CD14-positive monocyte (primary cell): ENCODE measurements at regions not wholly inside any gene's neighbourhood (a gene's known extent, or its start where the extent isn't known, plus 50 kb on each side); places are given as distances from the start of the nearest gene placed in this dataset.

Source experiments
- DNase-seq, 3 donors: peaks; one replicate each; pipeline ENCODE4 v3.0.0-alpha.2; 2011 to 2022
- H2AFZ ChIP-seq: 2 replicates; pipeline ENCODE4 v1.6.0; 2012; ENCODE audit warnings: mild to moderate bottlenecking, low read depth, low read length, inconsistent platforms; ENCODE audit not compliant: insufficient read depth, poor library complexity, severe bottlenecking
- H3K27ac ChIP-seq, 2 donors: 1 replicate in 1 of 2; 2 replicates in 1 of 2; pipeline ENCODE4 v1.5.1; 2012 to 2013; ENCODE audit warnings: low read length in 2 of 2, control low read depth in 1 of 2, inconsistent platforms in 1 of 2, low read depth in 1 of 2, mild to moderate bottlenecking in 1 of 2
- H3K27me3 ChIP-seq, 2 donors: one replicate each; pipeline versions ENCODE4 v1.6.0 to v1.6.1; 2011 to 2013; ENCODE audit warnings: low read length in 2 of 2; ENCODE audit not compliant: control insufficient read depth in 2 of 2, insufficient read depth in 2 of 2
- H3K36me3 ChIP-seq, 2 donors: replicated peaks in 1 of 2; 1 replicate in 1 of 2; 2 replicates in 1 of 2; pipeline versions ENCODE4 v1.5.1 to v1.6.1; 2012 to 2013; ENCODE audit warnings: low read length in 2 of 2, control low read depth in 1 of 2, inconsistent platforms in 1 of 2, mild to moderate bottlenecking in 1 of 2; ENCODE audit not compliant: insufficient read depth in 2 of 2, control insufficient read depth in 1 of 2
- H3K4me1 ChIP-seq, 2 donors: 1 replicate in 1 of 2; 2 replicates in 1 of 2; pipeline versions ENCODE4 v1.5.1 to v1.6.1; 2012 to 2013; ENCODE audit warnings: low read length in 2 of 2, control low read depth in 1 of 2, inconsistent platforms in 1 of 2, mild to moderate bottlenecking in 1 of 2, moderate library complexity in 1 of 2; ENCODE audit not compliant: insufficient read depth in 2 of 2, control insufficient read depth in 1 of 2
- H3K4me2 ChIP-seq: replicated peaks from 2 replicates; pipeline ENCODE3; 2012; ENCODE audit warnings: low read length, moderate library complexity, mild to moderate bottlenecking; ENCODE audit not compliant: poor library complexity, severe bottlenecking; ENCODE audit errors: extremely low read depth
- H3K4me3 ChIP-seq, 3 experiments: fragments of 200-600 bp in 1 of 3; sonication (generic) in 1 of 3; replicated peaks in 1 of 3; 1 replicate in 2 of 3; 2 replicates in 1 of 3; pipeline ENCODE4 v1.5.1; 2011 to 2013; ENCODE audit warnings: low read length in 3 of 3, mild to moderate bottlenecking in 3 of 3, control low read depth in 2 of 3, low read depth in 2 of 3, inconsistent platforms in 1 of 3, moderate library complexity in 1 of 3
- H3K79me2 ChIP-seq: 2 replicates; pipeline ENCODE4 v1.6.0; 2012; ENCODE audit warnings: mild to moderate bottlenecking, control low read depth, inconsistent platforms, low read length, moderate library complexity; ENCODE audit not compliant: insufficient read depth
- H3K9ac ChIP-seq: 2 replicates; pipeline ENCODE4 v1.6.0; 2017; ENCODE audit warnings: low read length, mild to moderate bottlenecking; ENCODE audit not compliant: insufficient read depth, poor library complexity, severe bottlenecking
- H3K9me3 ChIP-seq, 2 donors: replicated peaks in 1 of 2; 1 replicate in 1 of 2; 2 replicates in 1 of 2; pipeline versions ENCODE4 v1.5.1 to v1.6.1; 2012 to 2013; ENCODE audit warnings: low read length in 2 of 2, control low read depth in 1 of 2; ENCODE audit not compliant: control insufficient read depth in 1 of 2, insufficient read depth in 1 of 2
- H4K20me1 ChIP-seq: 2 replicates; pipeline ENCODE4 v1.6.0; 2012; ENCODE audit warnings: mild to moderate bottlenecking, low read length, control low read depth, moderate library complexity; ENCODE audit not compliant: insufficient read depth
- H3K27ac Mint-ChIP-seq, 7 donors: one replicate each; pipeline ENCODE4 v1.8.0; 2020; ENCODE audit warnings: mild to moderate bottlenecking in 7 of 7, mixed read lengths in 7 of 7, moderate library complexity in 6 of 7, inconsistent platforms in 2 of 7
- H3K27me3 Mint-ChIP-seq, 3 donors: one replicate each; pipeline ENCODE4 v1.8.0; 2021 to 2022; ENCODE audit warnings: low read depth in 3 of 3, mild to moderate bottlenecking in 3 of 3, mixed read lengths in 3 of 3, moderate library complexity in 3 of 3, inconsistent platforms in 1 of 3
- H3K36me3 Mint-ChIP-seq, 2 donors: one replicate each; pipeline ENCODE4 v1.8.0; 2020; ENCODE audit warnings: mixed read lengths in 2 of 2, inconsistent platforms in 1 of 2, mild to moderate bottlenecking in 1 of 2
- H3K4me1 Mint-ChIP-seq: one replicate; pipeline ENCODE4 v1.8.0; 2020; ENCODE audit warnings: mild to moderate bottlenecking, mixed read lengths
- H3K4me3 Mint-ChIP-seq, 2 donors: one replicate each; pipeline ENCODE4 v1.8.0; 2020; ENCODE audit warnings: mild to moderate bottlenecking in 2 of 2, mixed read lengths in 2 of 2, moderate library complexity in 1 of 2
- H3K9me3 Mint-ChIP-seq, 7 donors: one replicate each; pipeline ENCODE4 v1.8.0; 2020 to 2022; ENCODE audit warnings: mixed read lengths in 7 of 7, mild to moderate bottlenecking in 6 of 7, moderate library complexity in 6 of 7, inconsistent platforms in 2 of 7
- CTCF ChIP-seq: fragments of 200-600 bp; IDR thresholded peaks from one replicate; pipeline ENCODE4 v1.8.0; 2022; ENCODE audit warnings: antibody characterized with exemption, mild to moderate bottlenecking
- WGBS: methylation state at CpG from one replicate; pipeline ENCODE4 v1.1.5; 2013; ENCODE audit warnings: missing lambda C conversion rate; ENCODE audit not compliant: insufficient coverage; 5-methylcytosine and 5-hydroxymethylcytosine counted together
- intact Hi-C, 2 donors: fragments of 100-400 bp; cut with micrococcal nuclease; formaldehyde crosslinking; loops; one replicate each; pipeline versions ENCODE4 v1.15.0 to v1.15.1; 2023

GRCh38 chr3:109442531-109442930 lies 105.2 kb upstream of the DPPA4 start:
- Histone ChIP-seq H3K4me1 (no peaks in the 10 kb centered on the region), H3K9ac (no peak overlapping the region), H3K79me2 (no peaks in the 10 kb centered on the region), H3K27ac (no peak overlapping the region), H3K4me3 (no peak overlapping the region), H2AFZ (no peak overlapping the region), H4K20me1 (no peaks in the 10 kb centered on the region), H3K36me3 (no peaks in the 10 kb centered on the region), H3K9me3 (peaks cover 21 to 32% of the 10 kb centered on the region in 2 donors), H3K27me3 (no peaks in the 10 kb centered on the region), H3K4me2 (no peak overlapping the region)
- intact Hi-C loops, result no loop called here
- no peak for TF ChIP-seq CTCF
- Mint-ChIP-seq H3K9me3 (peaks cover 12 to 33% (median 17%) of the 10 kb centered on the region in 7 donors), H3K27me3 (no peaks in the 10 kb centered on the region), H3K27ac (no peak overlapping the region), H3K36me3 (no peaks in the 10 kb centered on the region), H3K4me1 (no peaks in the 10 kb centered on the region), H3K4me3 (no peak overlapping the region)
- no peak for DNase-seq
- 60% methylated on average over 1 of the region's 4 CpGs for WGBS

GRCh38 chr3:109440353-109440752 lies 103.0 kb upstream of the DPPA4 start:
- no peak overlapping the region for H3K9ac ChIP-seq
- H3K79me2 ChIP-seq, result no peaks in the 10 kb centered on the region
- no peak for DNase-seq
- H3K27me3 ChIP-seq, result no peaks in the 10 kb centered on the region
- no peaks in the 10 kb centered on the region for H3K36me3 Mint-ChIP-seq
- no peaks in the 10 kb centered on the region for H4K20me1 ChIP-seq
- peaks cover 13 to 28% of the 10 kb centered on the region in 2 donors for H3K9me3 ChIP-seq
- H3K9me3 Mint-ChIP-seq, result peaks cover 6 to 21% (median 11%) of the 10 kb centered on the region in 7 donors
- TF ChIP-seq CTCF, result no peak
- no peak overlapping the region for H2AFZ ChIP-seq
- H3K27ac Mint-ChIP-seq, result no peak overlapping the region
- H3K4me1 Mint-ChIP-seq, result no peaks in the 10 kb centered on the region
- no peaks in the 10 kb centered on the region for H3K27me3 Mint-ChIP-seq
- H3K27ac ChIP-seq, result no peak overlapping the region
- intact Hi-C loops, result no loop called here
- H3K4me2 ChIP-seq, result no peak overlapping the region
- no peaks in the 10 kb centered on the region for H3K4me1 ChIP-seq
- H3K4me3 ChIP-seq, result no peak overlapping the region
- 78% methylated on average over 2 of the region's 7 CpGs for WGBS
- no peaks in the 10 kb centered on the region for H3K36me3 ChIP-seq
- no peak overlapping the region for H3K4me3 Mint-ChIP-seq
